ENCODE measurements at regions not wholly inside any gene's neighbourhood (a gene's known extent, or its start where the extent isn't known, plus 50 kb on each side); places are given as distances from the start of the nearest gene placed in this dataset.

- Histone ChIP-seq H2BK120ac (ENCODE audit: low read depth, low read length, poor library complexity, severe bottlenecking) (no peak overlapping the region), H2AFZ (ENCODE audit: low read length) (no peak overlapping the region), H3K79me2 (ENCODE audit: insufficient read depth, low read length) (no peaks in the 10 kb centered on the region), H2BK12ac (ENCODE audit: insufficient read length, low read depth, low read length) (no peak overlapping the region), H3K27me3 (ENCODE audit: insufficient read depth, low read length) (no peaks in the 10 kb centered on the region), H3K56ac (ENCODE audit: insufficient read length, low read depth, low read length) (no peak overlapping the region), H2AK5ac (ENCODE audit: insufficient read length, low read length) (no peak overlapping the region), H2BK5ac (ENCODE audit: insufficient read length, low read length) (no peak overlapping the region), H3K4me2 (ENCODE audit: insufficient read depth, insufficient read length, low read length) (no peak overlapping the region), H3K4me1 (ENCODE audit: insufficient read depth, low read length) (no peaks in the 10 kb centered on the region), H4K91ac (ENCODE audit: insufficient read length, low read depth, low read length) (no peak overlapping the region), H3K18ac (ENCODE audit: insufficient read length, low read depth, low read length) (no peak overlapping the region), H2BK15ac (ENCODE audit: low read depth, low read length) (no peak overlapping the region), H3K79me1 (ENCODE audit: insufficient read depth, low read depth, low read length, poor library complexity, severe bottlenecking) (no peaks in the 10 kb centered on the region), H3K9ac (ENCODE audit: extremely low read depth, insufficient read length, low read length) (no peak overlapping the region), H3K23ac (ENCODE audit: insufficient read length, low read depth, low read length) (no peak overlapping the region), H2BK20ac (ENCODE audit: low read depth, low read length, poor library complexity, severe bottlenecking) (no peak overlapping the region), H3K23me2 (ENCODE audit: insufficient read length, low read depth, low read length, poor library complexity, severe bottlenecking) (no peaks in the 10 kb centered on the region), H3T11ph (ENCODE audit: low read length) (no peak overlapping the region), H4K5ac (ENCODE audit: insufficient read length, low read depth, low read length) (no peak overlapping the region), H4K20me1 (ENCODE audit: control insufficient read depth, insufficient read depth, insufficient read length) (no peaks in the 10 kb centered on the region), H3K27ac (ENCODE audit: insufficient read length, low read depth, low read length) (no peak overlapping the region), H3K14ac (ENCODE audit: insufficient read depth, low read length) (no peak overlapping the region), H3K9me3 (ENCODE audit: control insufficient read depth, low read depth, low read length) (no peaks in the 10 kb centered on the region), H4K8ac (replicated peaks; ENCODE audit: insufficient read length, low read depth, low read length) (no peak overlapping the region), H3K4ac (ENCODE audit: low read depth, low read length) (no peak overlapping the region)
- H3K4me1 Mint-ChIP-seq, result no peaks in the 10 kb centered on the region
- H3K27ac Mint-ChIP-seq, result no peak overlapping the region
- no CpG with 5 or more reads among the region's 6 CpGs for WGBS (ENCODE audit: extremely low coverage, insufficient read length, low lambda C conversion rate)
- H3K36me3 Mint-ChIP-seq (ENCODE audit: insufficient read depth in 1 of 3, low read depth in 3 of 3), result peaks cover 0 to 14% (median 4%) of the 10 kb centered on the region in 3 experiments; a peak in 4 of 7 replicates
- no peak overlapping the region for H3K4me3 Mint-ChIP-seq
- TF ChIP-seq, protein P1, sequence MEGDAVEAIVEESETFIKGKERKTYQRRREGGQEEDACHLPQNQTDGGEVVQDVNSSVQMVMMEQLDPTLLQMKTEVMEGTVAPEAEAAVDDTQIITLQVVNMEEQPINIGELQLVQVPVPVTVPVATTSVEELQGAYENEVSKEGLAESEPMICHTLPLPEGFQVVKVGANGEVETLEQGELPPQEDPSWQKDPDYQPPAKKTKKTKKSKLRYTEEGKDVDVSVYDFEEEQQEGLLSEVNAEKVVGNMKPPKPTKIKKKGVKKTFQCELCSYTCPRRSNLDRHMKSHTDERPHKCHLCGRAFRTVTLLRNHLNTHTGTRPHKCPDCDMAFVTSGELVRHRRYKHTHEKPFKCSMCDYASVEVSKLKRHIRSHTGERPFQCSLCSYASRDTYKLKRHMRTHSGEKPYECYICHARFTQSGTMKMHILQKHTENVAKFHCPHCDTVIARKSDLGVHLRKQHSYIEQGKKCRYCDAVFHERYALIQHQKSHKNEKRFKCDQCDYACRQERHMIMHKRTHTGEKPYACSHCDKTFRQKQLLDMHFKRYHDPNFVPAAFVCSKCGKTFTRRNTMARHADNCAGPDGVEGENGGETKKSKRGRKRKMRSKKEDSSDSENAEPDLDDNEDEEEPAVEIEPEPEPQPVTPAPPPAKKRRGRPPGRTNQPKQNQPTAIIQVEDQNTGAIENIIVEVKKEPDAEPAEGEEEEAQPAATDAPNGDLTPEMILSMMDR (conservative IDR thresholded peaks at IDR 0.05), result no peak
- H3K27me3 Mint-ChIP-seq (ENCODE audit: low read depth), result peaks cover 1% of the 10 kb centered on the region; the same call in 1 of the 2 replicates
- no peak for DNase-seq
- H3K9me3 Mint-ChIP-seq, result peaks cover 2 to 7% of the 10 kb centered on the region in 2 experiments; a peak in 3 of 5 replicates
Observed at GRCh38 chr5:124524552-124525232, 221.7 kb downstream of the ZNF608 start.
